Breast epithelium (tissue), 3 donors: ENCODE measurements at regions not wholly inside any gene's neighbourhood (a gene's known extent, or its start where the extent isn't known, plus 50 kb on each side); places are given as distances from the start of the nearest gene placed in this dataset.
"Not testable (repeated sequence)": the region's sequence is repeated elsewhere in the genome, so short reads cannot be mapped to it uniquely, and the experiment has no call there.

Experiments
- CTCF ChIP-seq, 3 donors: fragments of 450-650 bp; IDR thresholded peaks; one replicate each; pipeline ENCODE4 v1.5.1; 2016 to 2017; ENCODE audit warnings: antibody characterized with exemption in 3 of 3, mild to moderate bottlenecking in 3 of 3, moderate library complexity in 3 of 3
- POLR2AphosphoS5 ChIP-seq, 3 donors: sonication (generic); formaldehyde crosslinking; IDR thresholded peaks; one replicate each; pipeline ENCODE4 v1.6.1; 2017; ENCODE audit warnings: antibody characterized with exemption in 3 of 3

- TF ChIP-seq CTCF, POLR2AphosphoS5 (IDR thresholded peaks at IDR 0.05): not testable (repeated sequence)
Observed at GRCh38 chr16:34014841-34015820, 555.7 kb downstream of the TP53TG3F start.
